NCI-H1092 treated with DMSO at 0.1 percent for 48 hours (cell line): ENCODE measurements at regions not wholly inside any gene's neighbourhood (a gene's known extent, or its start where the extent isn't known, plus 50 kb on each side); places are given as distances from the start of the nearest gene placed in this dataset.
"Not testable (repeated sequence)": the region's sequence is repeated elsewhere in the genome, so short reads cannot be mapped to it uniquely, and the experiment has no call there.

Source experiments
- DNase-seq: peaks from one replicate; lab custom pipeline; 2025; lab: John Stamatoyannopoulos, UW

DNA sequence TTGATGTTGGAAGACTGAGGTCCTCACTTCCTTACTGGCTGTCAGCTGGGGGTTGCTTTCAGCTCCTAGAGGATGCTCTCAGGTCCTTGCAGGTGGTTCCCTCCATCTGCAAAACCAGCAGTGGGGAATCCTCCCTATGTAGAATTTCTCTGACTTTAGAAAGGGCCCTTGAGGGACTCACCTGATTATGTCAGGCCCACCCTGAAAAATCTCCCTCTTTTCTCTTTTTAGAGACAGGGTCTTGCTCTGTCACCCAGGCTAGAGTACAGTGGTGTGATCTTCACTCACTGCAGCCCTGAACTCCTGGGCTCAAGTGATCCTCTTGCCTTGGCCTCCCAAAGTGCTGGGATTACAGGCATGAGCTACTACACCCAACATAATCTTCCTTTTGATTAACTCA lies 102.9 kb upstream of the MCHR2 start:
- DNase-seq, result no peak

DNA sequence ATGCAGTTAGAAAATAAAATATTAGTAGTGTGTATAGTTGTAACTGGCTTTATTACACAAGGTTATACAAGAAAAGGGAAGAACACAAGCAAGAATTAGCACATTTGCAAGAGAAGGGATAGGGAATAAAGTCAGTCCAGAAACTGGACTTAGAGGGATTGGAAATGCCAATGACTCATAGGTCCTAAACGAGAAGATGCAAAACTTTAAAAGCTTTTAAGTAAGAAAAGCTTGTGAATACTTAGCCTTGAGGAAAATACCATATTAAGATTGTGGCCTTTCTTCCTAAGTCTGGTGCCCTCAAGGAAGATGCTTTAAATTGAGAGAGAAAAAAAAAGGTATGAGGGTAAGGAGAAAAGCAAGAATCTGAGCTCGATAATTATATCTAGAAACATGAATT lies 102.3 kb upstream of the MCHR2 start:
- DNase-seq, result no peak

DNA sequence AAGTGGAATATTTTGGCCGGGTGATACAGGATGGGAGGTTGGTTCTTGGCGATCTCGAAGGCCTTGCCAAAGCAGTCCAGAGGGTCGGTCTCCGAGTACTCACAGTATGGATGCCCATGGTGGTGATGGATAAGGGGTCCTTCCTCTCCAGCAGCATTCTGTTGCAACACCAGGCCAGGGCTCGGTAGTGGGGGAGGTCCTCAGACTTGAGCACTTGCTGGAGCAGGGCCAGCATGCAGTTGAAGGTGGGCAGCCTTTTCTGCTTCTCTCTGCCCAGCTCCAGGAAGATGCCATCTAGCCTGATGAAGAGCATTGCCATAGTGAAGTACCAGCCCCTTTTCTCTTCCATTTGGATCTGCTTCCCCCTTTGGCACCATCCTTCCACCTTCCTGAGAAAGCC lies 99.4 kb upstream of the MCHR2 start:
- DNase-seq, result no peak

DNA sequence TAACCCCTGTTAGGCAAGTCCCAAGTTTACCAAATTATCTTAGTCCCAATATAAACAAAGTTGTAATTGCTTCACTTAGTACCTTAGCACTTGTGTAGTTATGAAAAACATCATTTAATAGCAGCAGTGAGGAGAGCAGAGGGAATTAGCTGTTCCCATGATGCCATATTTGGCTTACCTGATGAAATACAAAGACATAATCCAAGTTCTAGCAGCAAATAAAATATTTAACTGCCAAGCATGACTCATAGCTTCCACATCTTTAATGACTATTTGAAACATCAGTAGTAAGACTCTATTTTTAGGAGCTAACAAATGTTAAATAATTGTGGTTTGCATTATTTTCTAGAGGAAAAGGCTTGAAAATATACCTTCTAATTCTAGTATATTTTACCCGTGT lies 94.0 kb upstream of the MCHR2 start:
- DNase-seq, result no peak

DNA sequence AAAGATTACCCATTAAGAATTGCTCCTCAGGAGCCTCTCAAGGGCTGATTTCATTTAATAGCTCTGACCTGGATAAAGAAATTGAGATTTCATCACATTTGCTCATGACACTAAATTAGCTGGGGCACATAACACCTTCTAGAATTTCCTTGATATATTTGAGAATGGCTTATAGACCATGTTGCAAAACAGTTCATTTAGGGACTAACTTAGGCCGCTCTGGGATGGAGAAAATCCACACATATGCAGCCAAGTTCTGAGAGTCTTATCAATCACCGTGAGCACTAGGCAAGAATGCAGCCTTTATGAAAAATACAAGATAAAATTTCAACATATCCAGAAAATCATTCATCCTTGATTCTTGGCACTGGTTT lies 91.0 kb upstream of the MCHR2 start:
- no peak for DNase-seq

DNA sequence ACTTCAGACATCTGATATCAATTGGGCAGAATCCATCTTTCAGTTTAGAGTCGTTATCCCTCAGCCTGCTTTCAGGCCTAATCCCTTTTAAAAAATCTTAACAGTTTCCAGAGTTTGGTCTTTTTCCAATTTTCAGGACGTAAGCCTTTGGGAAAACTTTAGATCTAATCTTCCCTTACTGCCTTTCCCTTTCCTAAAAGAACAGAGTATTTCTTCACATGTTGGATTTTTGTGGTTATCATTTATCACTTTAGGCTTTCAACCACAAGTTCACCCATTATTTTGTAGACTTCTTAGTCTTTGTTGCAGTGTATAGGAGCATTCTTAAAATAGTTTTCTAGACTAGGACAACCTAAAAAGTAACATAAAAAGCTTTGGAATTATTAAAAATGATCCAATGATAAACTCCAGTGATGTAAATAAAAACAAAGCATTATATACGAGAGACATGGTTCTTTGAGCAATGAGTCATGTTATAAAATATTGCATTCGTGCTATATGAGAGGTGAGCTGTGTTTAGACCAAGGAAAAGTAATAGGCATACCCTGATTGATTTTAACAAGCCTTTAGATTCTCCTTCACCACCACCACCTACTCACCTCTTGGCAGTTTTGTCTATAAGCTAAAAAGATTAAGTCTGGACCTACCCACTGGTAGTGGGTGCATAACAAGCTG lies 90.4 kb upstream of the MCHR2 start:
- DNase-seq, result no peak

DNA sequence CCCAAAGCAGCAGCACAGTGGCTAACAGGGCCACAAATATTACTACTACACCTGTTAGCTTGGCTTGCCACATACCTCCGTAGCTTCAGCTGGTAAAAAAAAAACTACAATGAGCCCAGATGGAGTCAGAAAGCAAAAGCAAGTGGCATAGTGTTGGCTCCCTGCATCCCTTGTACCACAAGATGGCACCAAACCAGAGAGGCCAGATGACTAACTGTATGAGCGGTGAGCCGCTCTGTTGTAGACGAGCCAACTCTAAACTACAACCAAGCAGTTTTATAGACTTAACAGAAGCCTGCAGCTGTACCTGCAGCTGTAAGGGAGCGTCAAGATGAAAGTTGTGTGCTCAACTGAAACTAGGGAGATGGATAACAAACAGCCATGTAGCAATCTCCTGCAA lies 84.5 kb upstream of the MCHR2 start:
- no peak for DNase-seq

DNA sequence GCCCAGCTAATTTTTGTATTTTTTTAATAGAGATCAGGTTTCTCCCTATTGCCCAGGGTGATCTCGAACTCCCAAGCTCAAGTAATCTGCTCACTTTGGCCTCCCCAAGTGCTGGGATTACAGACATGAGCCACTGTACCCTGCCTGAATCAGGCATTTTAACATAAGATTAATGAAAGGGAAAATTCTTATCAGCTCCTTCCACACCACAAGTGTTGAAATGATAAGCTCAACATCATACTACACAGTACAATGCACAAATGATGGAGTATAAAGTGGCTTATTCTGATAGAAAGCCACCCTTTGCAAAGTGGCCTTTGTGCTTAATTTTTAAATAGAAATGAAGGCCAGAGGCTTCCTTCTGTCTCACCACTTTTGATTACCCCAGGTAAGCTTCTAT lies 71.3 kb upstream of the MCHR2 start:
- no peak for DNase-seq

DNA sequence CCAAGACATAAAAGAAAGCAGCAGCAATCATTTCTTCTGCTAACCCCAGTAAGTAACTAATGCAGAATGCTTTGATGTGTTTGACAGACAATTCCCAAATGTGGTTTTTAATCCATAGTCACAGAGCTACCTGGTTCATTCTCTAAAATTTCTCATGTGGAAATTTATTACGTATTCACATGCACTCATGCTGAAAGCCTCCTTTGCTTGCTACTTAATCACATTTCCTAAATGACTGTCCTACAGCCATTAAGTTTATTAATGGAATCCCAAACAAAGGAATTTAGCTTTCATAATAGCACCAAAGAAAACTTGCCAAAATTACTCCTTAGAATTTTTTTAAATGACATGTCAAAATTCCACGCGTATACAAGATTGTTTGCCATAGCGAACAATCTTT lies 68.6 kb upstream of the MCHR2 start:
- no peak for DNase-seq

DNA sequence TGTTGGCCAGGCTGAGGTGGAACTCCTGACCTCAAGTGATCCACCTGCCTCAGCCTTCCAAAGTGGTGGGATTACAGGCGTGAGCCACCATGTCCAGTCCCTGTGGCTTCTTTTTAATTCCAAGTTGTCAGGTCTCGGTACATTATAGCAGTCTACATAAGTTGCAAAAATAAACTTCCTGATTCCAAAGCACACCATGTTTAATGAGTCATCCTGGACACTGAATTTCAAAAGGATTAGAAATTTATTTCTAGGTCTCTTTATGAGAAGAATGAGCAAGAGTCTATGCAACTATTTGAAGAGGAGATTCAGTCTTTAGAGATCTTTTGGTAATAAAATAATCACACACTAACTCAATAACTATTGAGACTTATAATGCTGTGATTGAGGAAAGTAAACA lies 63.9 kb upstream of the MCHR2 start:
- no peak for DNase-seq

DNA sequence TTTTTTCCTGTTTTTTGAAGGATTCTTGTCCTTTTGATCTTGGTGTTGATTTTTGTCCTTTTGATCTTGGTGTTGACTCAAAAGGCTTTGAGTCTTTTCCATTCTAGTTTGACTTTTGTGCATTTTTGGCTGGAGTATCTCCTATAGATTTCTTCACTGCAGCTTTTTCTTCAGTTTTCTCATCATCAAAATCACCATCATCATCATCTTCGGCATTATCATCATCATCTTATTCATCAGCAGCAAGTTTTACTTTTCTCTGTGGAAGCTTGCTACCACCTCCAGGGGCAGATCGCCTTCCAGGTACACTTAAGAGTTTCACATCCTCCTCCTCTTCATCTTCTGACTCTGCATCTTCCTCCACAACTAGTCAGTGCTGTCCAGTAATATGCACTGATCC lies 56.5 kb upstream of the MCHR2 start:
- no peak for DNase-seq

DNA sequence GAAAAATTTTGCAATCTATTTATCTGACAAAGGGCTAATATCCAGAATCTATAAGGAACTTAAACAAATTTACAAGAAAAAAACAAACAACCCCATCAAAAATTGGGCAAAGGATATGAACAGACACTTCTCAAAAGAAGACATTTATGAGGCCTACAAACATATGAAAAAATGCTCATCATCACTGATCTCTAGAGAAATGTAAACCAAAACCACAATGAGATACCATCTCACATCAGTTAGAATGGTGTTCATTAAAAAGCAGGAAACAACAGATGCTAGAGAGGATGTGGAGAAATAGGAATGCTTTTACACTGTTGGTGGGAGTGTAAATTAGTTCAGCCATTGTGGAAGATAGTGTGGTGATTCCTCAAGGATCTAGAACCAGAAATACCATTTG lies 49.9 kb upstream of the MCHR2 start:
- DNase-seq, result not testable (repeated sequence)
